ENCODE measurements at regions not wholly inside any gene's neighbourhood (a gene's known extent, or its start where the extent isn't known, plus 50 kb on each side); places are given as distances from the start of the nearest gene placed in this dataset.

DNA sequence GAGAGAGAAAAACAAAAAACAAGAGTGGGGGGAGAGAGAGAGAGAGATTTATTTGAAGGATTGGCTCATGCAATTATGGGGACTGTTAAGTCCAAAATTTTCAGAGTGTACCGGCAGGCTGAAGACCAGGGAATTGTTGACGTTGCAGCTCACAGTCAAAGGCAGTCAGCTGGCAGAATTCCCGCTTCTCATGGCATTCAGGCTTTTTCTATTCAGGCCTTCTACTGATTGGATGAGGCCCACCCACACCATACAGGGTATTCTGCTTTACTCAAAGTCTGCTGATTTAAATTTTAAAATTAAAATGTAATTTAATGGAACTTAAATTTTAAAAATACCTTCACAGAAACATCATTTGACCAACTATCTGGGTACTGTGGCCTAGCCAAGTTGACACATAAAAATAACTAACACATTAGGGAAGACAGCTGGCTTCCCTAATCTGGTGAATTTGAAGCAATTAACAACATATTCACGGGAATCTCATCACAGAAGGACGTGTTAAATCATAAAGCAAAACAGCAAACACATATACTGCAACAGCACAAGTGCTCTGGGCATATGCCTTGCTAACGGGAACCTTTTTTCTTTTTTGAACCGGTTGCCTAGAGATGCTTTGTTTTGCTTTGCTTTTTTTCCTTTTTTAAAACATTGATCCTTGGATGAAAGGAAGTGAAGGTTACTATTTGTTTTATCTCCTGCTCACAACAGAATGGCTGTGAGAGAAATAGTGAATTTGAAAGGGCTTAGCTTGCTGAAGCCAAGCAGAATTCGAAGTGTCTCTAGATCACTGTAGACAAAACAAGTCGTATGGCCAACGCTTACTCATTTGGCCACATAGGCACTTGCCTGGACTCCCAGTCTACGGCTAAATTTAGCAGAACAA is 505.1 kb downstream of the IRS2 start:
- no peak overlapping the region for H3K4me3 Mint-ChIP-seq (ENCODE audit: low read depth)
- TF ChIP-seq, protein P1, sequence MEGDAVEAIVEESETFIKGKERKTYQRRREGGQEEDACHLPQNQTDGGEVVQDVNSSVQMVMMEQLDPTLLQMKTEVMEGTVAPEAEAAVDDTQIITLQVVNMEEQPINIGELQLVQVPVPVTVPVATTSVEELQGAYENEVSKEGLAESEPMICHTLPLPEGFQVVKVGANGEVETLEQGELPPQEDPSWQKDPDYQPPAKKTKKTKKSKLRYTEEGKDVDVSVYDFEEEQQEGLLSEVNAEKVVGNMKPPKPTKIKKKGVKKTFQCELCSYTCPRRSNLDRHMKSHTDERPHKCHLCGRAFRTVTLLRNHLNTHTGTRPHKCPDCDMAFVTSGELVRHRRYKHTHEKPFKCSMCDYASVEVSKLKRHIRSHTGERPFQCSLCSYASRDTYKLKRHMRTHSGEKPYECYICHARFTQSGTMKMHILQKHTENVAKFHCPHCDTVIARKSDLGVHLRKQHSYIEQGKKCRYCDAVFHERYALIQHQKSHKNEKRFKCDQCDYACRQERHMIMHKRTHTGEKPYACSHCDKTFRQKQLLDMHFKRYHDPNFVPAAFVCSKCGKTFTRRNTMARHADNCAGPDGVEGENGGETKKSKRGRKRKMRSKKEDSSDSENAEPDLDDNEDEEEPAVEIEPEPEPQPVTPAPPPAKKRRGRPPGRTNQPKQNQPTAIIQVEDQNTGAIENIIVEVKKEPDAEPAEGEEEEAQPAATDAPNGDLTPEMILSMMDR (IDR thresholded peaks at IDR 0.05; ENCODE audit: unreplicated experiment), result no peak
- H3K4me1 Mint-ChIP-seq (ENCODE audit: low read depth), result no peaks in the 10 kb centered on the region
- no peaks in the 10 kb centered on the region for H3K36me3 Mint-ChIP-seq (ENCODE audit: insufficient read depth)
- DNase-seq (ENCODE audit: low spot score, unreplicated experiment), result no peak
- no peak overlapping the region for H3K27ac Mint-ChIP-seq
- peaks cover 6% of the 10 kb centered on the region for H3K27me3 Mint-ChIP-seq
- H3K9me3 Mint-ChIP-seq (ENCODE audit: low read depth), result peaks cover 4% of the 10 kb centered on the region

DNA sequence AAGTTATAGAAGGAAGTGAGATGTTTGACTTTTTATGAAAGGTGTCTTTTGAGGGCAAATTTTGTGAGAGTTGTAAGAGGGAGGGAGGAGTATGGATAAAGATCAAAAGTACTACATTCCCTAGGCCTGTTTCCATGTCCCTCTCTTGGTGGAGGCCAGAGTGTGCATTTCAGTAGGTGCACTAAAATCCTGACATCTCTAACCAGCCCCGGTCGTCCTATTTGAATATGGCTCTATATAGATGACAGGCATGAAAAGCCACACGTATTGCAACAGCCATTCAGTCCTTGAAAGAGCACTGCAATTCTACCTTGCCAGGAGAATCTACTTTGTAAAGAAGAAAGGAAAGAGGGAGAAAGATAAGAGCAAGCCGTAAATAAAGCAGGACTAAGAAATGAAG is 510.1 kb downstream of the IRS2 start:
- H3K4me1 Mint-ChIP-seq (ENCODE audit: low read depth), result peaks cover 3% of the 10 kb centered on the region
- no peak overlapping the region for H3K27ac Mint-ChIP-seq
- no peak overlapping the region for H3K4me3 Mint-ChIP-seq (ENCODE audit: low read depth)
- H3K9me3 Mint-ChIP-seq (ENCODE audit: low read depth), result peaks cover 4% of the 10 kb centered on the region
- H3K36me3 Mint-ChIP-seq (ENCODE audit: insufficient read depth), result no peaks in the 10 kb centered on the region
- TF ChIP-seq, protein P1 (IDR thresholded peaks at IDR 0.05; ENCODE audit: unreplicated experiment), result no peak
- no peaks in the 10 kb centered on the region for H3K27me3 Mint-ChIP-seq
- no peak for DNase-seq (ENCODE audit: low spot score, unreplicated experiment)

DNA sequence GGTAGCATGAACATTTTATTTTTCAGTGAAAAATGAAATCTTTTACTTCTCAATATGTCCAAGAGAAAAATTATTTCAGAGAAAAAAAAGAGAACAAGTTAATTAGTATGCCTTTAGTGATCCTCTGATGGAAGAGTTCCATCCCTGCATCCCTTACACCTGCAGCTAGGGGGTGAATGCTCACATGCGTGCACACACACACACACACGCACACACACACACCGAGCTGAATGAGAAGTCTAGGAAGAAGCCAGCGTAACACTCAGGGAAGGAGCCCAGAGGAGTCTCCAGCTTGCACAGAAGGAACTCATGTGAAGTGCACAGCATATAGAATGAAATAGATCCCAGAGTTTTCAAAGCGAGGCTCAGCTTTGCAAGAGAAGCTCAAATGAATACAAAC is 510.5 kb downstream of the IRS2 start:
- TF ChIP-seq, protein P1 (IDR thresholded peaks at IDR 0.05; ENCODE audit: unreplicated experiment), result peak; percentile 45

DNA sequence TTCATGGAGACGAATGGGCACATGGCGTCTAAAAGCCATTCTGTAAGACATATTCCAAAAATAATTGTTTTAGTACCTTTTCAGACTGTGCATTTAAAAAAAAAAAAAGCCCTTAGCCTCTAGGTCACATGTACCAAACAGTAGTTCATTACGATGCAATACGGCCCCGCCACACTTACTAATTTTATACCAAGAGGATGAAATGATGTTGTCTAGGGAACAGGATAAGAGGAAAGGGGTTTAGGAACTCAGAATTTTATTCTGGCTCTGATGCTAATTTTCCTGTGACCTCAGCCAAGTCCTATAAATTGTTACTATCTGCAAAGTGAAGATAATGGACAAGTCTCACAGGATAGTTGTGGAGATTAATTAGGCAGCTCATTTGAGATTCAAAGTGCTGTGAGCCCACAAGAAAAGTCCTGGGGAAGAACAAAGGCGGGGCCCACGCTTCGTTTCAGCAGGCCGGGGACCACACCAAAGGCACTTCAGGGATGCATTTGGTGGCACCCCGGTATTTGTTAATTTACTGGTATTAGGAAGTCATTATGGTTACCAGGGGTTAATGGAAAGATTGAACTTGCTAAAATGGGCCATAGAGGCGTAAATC is 511.1 kb downstream of the IRS2 start:
- Mint-ChIP-seq H3K27ac (no peak overlapping the region), H3K27me3 (no peaks in the 10 kb centered on the region), H3K4me1 (ENCODE audit: low read depth) (peaks cover 6% of the 10 kb centered on the region), H3K36me3 (ENCODE audit: insufficient read depth) (no peaks in the 10 kb centered on the region), H3K4me3 (ENCODE audit: low read depth) (no peak overlapping the region), H3K9me3 (ENCODE audit: low read depth) (no peaks in the 10 kb centered on the region)
- no peak for DNase-seq (ENCODE audit: low spot score, unreplicated experiment)
- TF ChIP-seq, protein P1 (IDR thresholded peaks at IDR 0.05; ENCODE audit: unreplicated experiment), result no peak

More for the DNA sequence above, 510.5 kb downstream of the IRS2 start:
- Mint-ChIP-seq H3K9me3 (ENCODE audit: low read depth) (peaks cover 3% of the 10 kb centered on the region), H3K27me3 (no peaks in the 10 kb centered on the region), H3K27ac (no peak overlapping the region), H3K4me1 (ENCODE audit: low read depth) (peaks cover 4% of the 10 kb centered on the region), H3K36me3 (ENCODE audit: insufficient read depth) (no peaks in the 10 kb centered on the region), H3K4me3 (ENCODE audit: low read depth) (no peak overlapping the region)
- DNase-seq (ENCODE audit: low spot score, unreplicated experiment), result no peak

DNA sequence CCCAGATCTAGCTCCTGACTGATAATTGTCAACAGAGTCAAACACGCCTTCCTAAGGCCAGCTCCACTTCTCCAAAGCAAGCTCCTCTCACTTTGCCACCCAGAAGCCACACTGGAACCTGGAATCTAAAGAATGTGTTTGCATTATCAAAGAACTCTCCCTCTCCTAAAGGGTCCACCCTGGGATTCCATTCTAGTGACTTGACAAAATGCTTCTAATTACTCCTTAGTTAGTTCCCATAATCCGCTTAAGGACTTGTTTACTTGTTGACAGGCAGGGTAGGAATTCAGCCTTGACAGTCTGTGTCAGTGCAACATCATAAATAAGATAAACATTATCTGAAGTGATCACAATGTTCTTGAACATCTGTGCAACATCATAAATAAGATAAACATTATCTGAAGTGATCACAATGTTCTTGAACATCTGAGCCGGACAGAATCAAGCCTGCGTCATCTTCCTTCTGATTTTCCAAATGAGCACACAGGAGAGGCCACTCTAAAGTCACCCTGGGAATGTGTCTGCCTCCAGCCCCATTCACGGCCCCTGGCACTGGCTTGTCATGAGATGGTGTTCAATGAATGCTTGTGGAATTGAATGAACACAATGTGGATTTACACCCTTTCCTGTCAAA is 512.1 kb downstream of the IRS2 start:
- no peaks in the 10 kb centered on the region for H3K9me3 Mint-ChIP-seq (ENCODE audit: low read depth)
- no peak for DNase-seq (ENCODE audit: low spot score, unreplicated experiment)
- no peak overlapping the region for H3K4me3 Mint-ChIP-seq (ENCODE audit: low read depth)
- H3K36me3 Mint-ChIP-seq (ENCODE audit: insufficient read depth), result no peaks in the 10 kb centered on the region
- peaks cover 9% of the 10 kb centered on the region for H3K4me1 Mint-ChIP-seq (ENCODE audit: low read depth)
- TF ChIP-seq, protein P1 (IDR thresholded peaks at IDR 0.05; ENCODE audit: unreplicated experiment), result no peak
- H3K27me3 Mint-ChIP-seq, result peaks cover 2% of the 10 kb centered on the region
- H3K27ac Mint-ChIP-seq, result peak overlapping the region; percentile 2

All from progenitor cell of endocrine pancreas (in vitro differentiated cells).